Ishikawa (cell line): ENCODE measurements at regions not wholly inside any gene's neighbourhood (a gene's known extent, or its start where the extent isn't known, plus 50 kb on each side); places are given as distances from the start of the nearest gene placed in this dataset.

Experiments
- CEBPB ChIP-seq: IDR thresholded peaks from 2 replicates; pipeline ENCODE4 v1.6.1; 2012
- CREB1 ChIP-seq: IDR thresholded peaks from 2 replicates; pipeline ENCODE4 v1.6.1; 2012; ENCODE audit warnings: low read depth
- EGR1 ChIP-seq: IDR thresholded peaks from 2 replicates; pipeline ENCODE4 v1.6.1; 2012
- EP300 ChIP-seq: IDR thresholded peaks from 2 replicates; pipeline ENCODE4 v1.6.1; 2012; ENCODE audit warnings: borderline replicate concordance
- FOXM1 ChIP-seq: IDR thresholded peaks from 2 replicates; pipeline ENCODE4 v1.6.1; 2012; ENCODE audit warnings: low read depth, borderline replicate concordance
- NFIC ChIP-seq: IDR thresholded peaks from 2 replicates; pipeline ENCODE4 v1.6.1; 2012
- RAD21 ChIP-seq: IDR thresholded peaks from 2 replicates; pipeline ENCODE4 v1.6.1; 2012; ENCODE audit warnings: low read depth
- TAF1 ChIP-seq: IDR thresholded peaks from 2 replicates; pipeline ENCODE4 v1.6.1; 2012; ENCODE audit warnings: low read depth, mild to moderate bottlenecking
- TCF12 ChIP-seq: IDR thresholded peaks from 2 replicates; pipeline ENCODE4 v1.6.1; 2012; ENCODE audit warnings: low read depth
- TEAD4 ChIP-seq: IDR thresholded peaks from 2 replicates; pipeline ENCODE4 v1.6.1; 2012
- YY1 ChIP-seq: IDR thresholded peaks from 2 replicates; pipeline ENCODE4 v1.6.1; 2012; ENCODE audit warnings: low read depth
- ZBTB7A ChIP-seq: IDR thresholded peaks from 2 replicates; pipeline ENCODE4 v1.6.1; 2012; ENCODE audit warnings: low read depth
- TF ChIP-seq, protein P1 (sequence below): IDR thresholded peaks from 2 replicates; pipeline ENCODE4 v1.6.1; 2012; ENCODE audit warnings: low read depth, mild to moderate bottlenecking
- TF ChIP-seq, protein P2 (sequence below): IDR thresholded peaks from 2 replicates; pipeline ENCODE4 v1.6.1; 2012
- TF ChIP-seq, protein P3 (sequence below): IDR thresholded peaks from 2 replicates; pipeline ENCODE4 v1.6.1; 2012

DNA sequence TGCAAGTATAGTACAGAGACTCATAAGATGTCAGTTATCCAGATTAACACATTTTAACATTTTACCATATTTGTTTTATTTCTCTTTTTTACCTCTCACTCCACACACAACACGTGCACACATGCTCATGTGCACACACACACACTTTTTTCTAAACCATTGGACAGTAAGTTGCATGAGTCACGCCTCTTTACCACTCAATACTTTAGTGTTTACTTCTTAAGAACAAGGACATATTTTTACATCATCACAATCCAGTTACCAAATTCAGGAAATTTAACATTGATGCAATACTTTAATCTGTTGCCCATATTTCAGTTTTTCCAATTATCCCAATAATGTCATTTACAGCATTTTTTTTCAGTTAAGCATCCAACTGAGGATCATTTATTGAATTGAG lies 109.0 kb downstream of the RIN2 start:
- TF ChIP-seq, protein P1, sequence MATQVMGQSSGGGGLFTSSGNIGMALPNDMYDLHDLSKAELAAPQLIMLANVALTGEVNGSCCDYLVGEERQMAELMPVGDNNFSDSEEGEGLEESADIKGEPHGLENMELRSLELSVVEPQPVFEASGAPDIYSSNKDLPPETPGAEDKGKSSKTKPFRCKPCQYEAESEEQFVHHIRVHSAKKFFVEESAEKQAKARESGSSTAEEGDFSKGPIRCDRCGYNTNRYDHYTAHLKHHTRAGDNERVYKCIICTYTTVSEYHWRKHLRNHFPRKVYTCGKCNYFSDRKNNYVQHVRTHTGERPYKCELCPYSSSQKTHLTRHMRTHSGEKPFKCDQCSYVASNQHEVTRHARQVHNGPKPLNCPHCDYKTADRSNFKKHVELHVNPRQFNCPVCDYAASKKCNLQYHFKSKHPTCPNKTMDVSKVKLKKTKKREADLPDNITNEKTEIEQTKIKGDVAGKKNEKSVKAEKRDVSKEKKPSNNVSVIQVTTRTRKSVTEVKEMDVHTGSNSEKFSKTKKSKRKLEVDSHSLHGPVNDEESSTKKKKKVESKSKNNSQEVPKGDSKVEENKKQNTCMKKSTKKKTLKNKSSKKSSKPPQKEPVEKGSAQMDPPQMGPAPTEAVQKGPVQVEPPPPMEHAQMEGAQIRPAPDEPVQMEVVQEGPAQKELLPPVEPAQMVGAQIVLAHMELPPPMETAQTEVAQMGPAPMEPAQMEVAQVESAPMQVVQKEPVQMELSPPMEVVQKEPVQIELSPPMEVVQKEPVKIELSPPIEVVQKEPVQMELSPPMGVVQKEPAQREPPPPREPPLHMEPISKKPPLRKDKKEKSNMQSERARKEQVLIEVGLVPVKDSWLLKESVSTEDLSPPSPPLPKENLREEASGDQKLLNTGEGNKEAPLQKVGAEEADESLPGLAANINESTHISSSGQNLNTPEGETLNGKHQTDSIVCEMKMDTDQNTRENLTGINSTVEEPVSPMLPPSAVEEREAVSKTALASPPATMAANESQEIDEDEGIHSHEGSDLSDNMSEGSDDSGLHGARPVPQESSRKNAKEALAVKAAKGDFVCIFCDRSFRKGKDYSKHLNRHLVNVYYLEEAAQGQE, result no peak
- no peak for TF ChIP-seq EP300
- TF ChIP-seq RAD21, result no peak
- TF ChIP-seq, protein P2, sequence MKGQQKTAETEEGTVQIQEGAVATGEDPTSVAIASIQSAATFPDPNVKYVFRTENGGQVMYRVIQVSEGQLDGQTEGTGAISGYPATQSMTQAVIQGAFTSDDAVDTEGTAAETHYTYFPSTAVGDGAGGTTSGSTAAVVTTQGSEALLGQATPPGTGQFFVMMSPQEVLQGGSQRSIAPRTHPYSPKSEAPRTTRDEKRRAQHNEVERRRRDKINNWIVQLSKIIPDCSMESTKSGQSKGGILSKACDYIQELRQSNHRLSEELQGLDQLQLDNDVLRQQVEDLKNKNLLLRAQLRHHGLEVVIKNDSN, result no peak
- no peak for TF ChIP-seq ZBTB7A
- no peak for TF ChIP-seq CREB1
- no peak for TF ChIP-seq FOXM1
- TF ChIP-seq TEAD4, result no peak
- no peak for TF ChIP-seq EGR1
- TF ChIP-seq, protein P3, sequence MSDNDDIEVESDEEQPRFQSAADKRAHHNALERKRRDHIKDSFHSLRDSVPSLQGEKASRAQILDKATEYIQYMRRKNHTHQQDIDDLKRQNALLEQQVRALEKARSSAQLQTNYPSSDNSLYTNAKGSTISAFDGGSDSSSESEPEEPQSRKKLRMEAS, result no peak
- no peak for TF ChIP-seq NFIC

DNA sequence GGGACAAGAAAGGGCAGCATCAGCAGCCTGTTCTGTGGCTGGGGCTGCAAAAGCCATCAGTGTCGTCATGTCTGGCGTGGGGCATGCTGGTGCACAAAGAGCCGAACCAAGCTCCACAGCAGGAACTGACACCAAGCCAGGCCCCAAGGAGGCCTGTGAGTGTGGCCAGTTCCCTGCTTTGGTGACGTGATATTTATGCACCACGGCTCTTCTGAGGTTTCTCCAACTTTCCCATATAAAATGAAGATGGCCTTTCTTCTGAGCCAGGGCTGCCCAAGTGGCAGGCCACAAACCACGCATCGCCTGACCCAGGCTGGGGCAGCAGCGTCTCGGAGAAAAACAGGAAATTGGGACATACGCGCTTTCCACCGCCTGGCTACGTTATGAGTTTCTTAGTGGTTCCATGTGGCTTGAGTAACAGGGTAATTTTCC lies 109.9 kb downstream of the RIN2 start:
- TF ChIP-seq, protein P2, result no peak
- no peak for TF ChIP-seq ZBTB7A
- TF ChIP-seq CEBPB, result no peak
- TF ChIP-seq TEAD4, result no peak

DNA sequence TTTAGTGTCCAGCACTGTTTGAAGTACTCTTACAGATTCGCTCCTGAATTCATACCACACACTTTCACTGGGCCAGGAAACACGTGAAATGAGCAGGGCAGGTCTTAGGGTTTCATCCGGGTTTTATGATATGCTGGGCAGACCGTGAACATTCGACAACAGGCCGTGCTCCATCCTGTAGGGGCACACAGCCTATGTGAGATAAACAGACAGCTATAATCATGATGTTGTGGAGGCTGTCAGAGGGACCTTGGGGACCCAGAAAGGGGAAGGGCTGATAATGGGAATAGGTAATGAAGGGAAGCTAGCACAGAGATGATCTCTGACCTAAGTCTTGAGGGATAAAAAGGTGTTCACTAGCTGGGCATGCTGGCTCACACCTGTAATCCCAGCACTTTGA lies 110.4 kb downstream of the RIN2 start:
- TF ChIP-seq RAD21 (no peak), CREB1 (no peak), EGR1 (no peak), FOXM1 (no peak), NFIC (no peak), ZBTB7A (no peak), TCF12 (no peak), TAF1 (no peak), EP300 (no peak), YY1 (no peak), TEAD4 (no peak), CEBPB (no peak)
- TF ChIP-seq, protein P1, result no peak
- TF ChIP-seq, protein P2, result no peak
- TF ChIP-seq, protein P3, result no peak

DNA sequence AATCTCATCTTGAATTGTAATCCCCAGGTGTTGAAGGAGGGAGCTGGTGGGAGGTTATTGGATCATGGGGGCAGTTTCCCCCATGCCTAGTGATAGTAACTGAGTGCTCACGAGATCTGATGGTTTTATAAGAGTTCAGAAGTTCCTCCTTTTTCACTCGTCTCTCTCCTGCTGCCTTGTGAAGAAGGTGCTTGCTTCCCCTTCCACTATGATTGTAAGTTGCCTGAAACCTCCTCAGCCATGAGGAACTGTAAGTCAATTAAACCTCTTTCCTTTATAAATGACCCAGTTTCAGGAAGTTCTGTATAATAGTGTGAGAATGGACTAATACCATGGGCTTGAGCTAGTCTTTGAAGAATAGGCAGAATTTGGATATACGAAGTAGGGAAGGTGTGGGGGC lies 113.9 kb downstream of the RIN2 start:
- TF ChIP-seq EGR1 (no peak), TAF1 (no peak)
- TF ChIP-seq, protein P2, result no peak
- TF ChIP-seq, protein P1, result no peak
